HG03457 (cell line): ENCODE measurements at regions not wholly inside any gene's neighbourhood (a gene's known extent, or its start where the extent isn't known, plus 50 kb on each side); places are given as distances from the start of the nearest gene placed in this dataset.
"Not testable (repeated sequence)": the region's sequence is repeated elsewhere in the genome, so short reads cannot be mapped to it uniquely, and the experiment has no call there.

Experiments used
- ATAC-seq: cut with Tn5 transposase; IDR thresholded peaks from one replicate; pipeline ENCODE4 v1.9.1; 2021; ENCODE audit warnings: moderate number of reproducible peaks; ENCODE audit not compliant: unreplicated experiment

DNA sequence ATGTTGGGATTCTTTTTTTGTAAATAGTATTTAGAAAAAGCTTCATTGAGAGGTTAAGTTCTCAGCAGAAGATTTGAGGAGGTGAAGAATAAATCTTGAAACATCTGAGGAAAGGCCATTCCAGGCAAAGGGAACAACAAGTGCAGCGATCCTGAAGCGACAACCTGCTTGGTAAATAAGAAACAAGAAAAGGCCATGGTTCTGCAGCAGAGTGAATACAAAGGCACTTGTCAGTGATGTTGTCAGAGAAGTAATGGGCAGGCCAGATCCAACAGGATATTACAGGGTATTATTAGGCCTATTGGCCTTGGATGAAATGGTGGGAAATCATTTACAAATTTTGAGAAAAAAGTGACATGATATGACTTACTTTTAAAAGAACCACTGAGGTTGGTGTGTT, 960.0 kb downstream of the PLA2G4A start:
- ATAC-seq: no peak

- no peak for ATAC-seq
These were observed 962.0 kb downstream of the PLA2G4A start for GRCh38 chr1:187790724-187791123.

DNA sequence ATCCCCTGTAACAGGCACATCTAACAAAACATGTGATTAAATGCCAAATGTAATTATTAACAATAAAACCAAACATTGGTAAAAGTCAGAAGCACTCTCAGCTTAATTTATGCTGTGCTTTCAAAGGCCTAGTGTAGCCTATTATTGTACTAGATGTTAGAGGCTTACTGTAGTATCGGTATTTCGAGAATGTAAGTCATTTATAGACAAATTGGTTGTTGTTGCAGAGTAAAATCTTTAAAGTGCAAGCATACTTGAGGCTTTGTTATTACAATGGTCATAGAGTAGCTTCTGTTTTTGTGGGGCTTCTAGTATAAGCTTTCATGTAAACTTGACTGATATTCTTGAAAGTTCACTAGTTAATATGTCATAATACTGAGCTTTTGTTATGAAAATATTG, 965.8 kb downstream of the PLA2G4A start:
- no peak for ATAC-seq

GRCh38 chr1:187809549-187809948, 980.8 kb downstream of the PLA2G4A start:
- no peak for ATAC-seq

DNA sequence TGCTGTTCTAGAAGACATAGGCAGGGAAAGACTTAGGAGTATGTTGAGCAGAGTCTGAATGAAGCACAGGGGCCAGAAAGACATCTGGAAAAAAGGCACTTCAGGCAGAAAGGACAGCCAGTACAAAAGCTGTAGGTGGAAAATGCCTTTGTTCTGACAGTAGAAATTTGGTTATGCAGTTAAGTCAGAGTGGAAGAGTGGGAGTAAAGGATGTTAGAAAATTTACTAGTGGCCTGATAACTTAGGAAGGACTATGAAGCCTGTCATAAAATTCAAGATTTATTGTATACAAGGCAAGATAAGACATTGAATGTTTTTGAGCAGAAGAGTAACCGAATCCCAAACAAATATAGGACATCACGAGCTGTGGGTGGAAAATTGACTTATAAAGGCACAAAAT, 987.9 kb downstream of the PLA2G4A start:
- ATAC-seq: no peak

DNA sequence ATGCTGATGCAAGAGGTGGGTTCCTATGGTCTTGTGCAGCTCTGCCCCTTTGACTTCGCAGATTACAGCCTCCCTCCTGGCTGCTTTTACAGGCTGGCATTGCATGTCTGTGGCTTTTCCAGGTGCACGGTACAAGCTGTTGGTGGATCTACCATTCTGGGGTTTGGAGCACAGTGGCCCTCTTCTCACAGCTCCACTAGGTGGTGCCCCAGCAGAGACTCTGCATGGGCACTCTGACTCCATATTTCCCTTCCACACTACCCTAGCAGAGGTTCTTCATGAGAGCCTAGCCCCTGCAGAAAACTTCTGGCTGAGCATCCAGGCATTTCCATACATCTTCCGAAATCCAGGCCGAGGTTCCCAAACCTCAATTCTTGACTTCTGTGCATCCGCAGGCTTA, 989.0 kb downstream of the PLA2G4A start:
- ATAC-seq: no peak

- no peak for ATAC-seq
These were observed 990.3 kb downstream of the PLA2G4A start for GRCh38 chr1:187819086-187819485.

DNA sequence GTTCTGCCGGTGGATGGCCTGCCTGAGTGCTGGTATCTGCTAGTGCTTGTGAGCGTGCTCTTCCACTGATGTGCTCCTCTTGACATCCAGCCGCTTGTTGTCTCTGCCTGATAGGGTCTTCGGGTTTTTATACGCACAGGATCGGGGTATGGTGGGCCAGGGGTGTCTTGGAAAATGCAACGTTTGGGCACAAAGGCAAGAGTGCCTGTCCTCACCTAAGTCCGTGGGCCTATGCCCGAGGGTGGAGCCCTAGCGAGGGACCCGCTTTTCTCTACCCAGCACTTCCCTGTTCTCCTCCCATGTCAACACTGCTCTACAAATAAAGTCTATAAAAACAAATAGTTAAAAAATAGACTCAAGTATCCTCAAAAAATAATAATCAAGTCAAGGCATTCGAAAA, 1007.8 kb downstream of the PLA2G4A start:
- no peak for ATAC-seq

DNA sequence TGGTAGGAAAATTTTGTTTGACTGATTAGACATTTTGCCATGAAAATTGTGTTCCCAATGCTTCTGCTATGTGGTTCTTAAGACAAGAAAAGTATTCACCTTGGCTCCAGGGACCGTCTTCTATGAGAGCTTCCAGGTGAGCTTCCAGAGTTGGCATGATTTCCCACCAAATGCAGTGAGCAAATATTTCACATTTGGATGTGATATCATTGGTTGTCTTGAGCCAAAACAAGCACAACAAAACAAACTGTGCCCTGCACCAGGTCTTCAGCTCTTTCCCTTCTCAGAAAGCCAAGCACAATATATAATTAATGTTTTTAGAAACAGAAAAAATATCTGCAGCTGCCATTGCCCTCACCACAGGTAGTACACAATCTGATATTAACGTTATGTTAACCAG, 1009.0 kb downstream of the PLA2G4A start:
- no peak for ATAC-seq

DNA sequence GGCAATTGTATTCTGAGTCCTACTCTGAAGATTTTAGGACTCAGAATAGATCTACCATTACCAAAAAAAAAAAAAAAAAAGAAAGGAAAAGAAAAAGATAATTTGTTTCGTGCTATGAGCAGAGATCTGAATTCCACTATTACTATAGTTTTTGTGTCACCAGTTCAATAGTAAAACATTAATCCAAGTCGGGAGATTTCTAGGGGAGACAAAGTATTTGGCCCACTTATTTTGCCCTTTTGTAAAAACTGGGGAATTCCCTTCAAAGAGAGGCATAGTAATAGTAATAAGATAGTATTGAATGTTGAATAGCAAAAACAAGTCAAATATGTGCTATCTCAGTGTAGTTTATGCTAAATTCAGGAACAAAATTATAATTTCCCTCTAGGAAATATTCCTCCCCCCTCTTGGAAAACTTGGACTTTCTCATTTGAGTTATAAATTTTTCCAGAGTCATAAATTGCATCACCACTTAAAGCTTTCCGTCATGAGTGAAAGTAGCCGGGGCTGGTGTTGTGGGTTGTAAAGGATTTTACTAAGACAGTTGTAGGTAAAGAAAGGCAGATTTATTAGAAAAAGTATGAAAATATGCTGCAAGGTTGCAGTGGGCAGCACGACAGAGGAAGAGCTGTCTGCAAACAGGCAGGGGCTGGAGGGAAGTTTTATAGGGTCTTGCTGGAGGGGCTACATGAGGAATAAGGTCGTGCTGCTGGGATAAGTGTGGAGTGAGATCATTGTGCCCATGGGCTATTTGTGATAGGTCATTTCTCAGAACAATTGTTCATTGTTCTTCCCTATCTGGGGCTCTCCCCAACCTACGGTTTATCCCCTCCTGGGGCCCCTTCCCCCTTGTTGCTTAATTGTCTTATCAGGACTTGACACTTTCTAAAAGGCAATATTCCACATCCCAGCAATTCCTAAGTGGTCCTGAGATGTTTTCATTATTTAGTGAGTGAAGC, 1009.9 kb downstream of the PLA2G4A start:
- no peak for ATAC-seq

DNA sequence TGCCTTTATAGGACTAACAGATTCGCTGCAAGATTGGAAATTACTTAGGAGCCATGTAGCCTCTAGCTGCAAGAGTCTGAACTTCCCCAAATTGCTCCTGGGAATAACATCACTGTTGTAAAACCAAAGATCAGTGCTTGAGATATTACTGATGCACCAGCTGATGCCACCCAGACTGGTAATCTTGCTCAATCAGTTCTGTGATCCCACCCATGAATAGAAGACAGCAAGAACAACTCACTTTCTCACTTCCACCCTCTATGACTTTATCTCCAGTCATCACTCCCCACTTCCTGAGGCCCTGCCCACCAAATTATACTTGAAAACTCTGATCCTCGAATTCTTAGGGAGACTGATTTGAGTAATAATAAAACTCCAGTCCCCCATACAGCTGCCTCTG, 1011.1 kb downstream of the PLA2G4A start:
- no peak for ATAC-seq

- ATAC-seq: no peak
These were observed 1011.8 kb downstream of the PLA2G4A start for GRCh38 chr1:187840557-187840956.

GRCh38 chr1:187842406-187843165, 1013.8 kb downstream of the PLA2G4A start:
- no peak for ATAC-seq

DNA sequence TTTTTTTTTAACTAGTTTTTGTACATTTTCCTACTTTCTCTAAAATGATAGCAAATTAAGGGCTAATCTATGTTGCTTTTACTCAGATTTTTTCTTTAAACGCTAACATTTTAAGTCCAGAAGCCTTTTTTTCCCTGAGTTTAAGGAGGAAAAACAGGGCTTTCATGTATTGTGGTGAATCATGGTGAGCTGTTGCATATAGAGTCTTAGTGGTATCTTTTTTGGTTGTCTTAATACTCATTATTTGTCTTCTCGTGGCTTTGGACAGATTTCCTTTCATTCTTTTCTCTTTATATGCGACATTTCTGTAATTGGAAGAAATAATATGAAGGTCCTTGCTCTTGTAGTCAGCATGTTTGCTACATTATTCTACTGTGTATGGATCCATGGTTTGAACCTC, 1015.6 kb downstream of the PLA2G4A start:
- no peak for ATAC-seq

DNA sequence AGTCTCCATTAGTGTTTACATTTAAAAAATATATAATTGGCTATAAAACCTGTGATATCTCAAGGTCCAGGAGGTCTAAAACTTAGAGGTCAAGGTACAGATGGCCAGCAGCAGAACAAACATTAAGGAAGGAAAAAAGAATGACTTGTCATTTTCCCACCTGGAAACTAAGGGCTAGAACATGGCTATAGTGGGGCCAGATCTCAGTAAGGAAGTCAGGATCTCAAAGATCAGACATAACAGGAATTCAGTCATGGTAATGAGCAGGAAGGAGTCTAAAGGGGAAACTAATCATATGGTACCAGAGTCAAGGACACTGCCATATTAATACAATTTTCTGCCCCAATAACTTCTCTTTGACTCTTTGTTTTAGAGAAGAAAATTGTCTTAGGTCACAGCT, 1018.8 kb downstream of the PLA2G4A start:
- ATAC-seq: no peak

DNA sequence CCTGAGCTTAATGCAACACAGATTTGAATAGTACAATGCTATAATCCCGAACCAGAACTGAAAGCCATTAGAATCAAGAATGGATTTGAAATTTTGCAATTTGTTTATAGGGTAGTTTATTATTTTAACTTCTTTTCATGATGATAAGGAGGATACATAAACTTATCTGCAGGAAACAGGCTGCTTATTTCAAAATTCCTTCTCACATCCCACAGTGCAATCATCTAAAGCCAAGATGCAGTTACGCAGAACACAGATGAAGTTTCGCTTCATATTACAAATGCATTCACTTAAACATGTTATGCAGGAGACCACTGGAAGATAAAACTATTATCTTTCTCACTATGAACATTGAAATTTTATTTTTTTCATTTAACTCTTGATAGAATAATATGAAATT, 1019.6 kb downstream of the PLA2G4A start:
- no peak for ATAC-seq

GRCh38 chr1:187850146-187850545, 1021.4 kb downstream of the PLA2G4A start:
- not testable (repeated sequence) for ATAC-seq

- ATAC-seq: no peak
These were observed 1024.8 kb downstream of the PLA2G4A start for GRCh38 chr1:187853505-187853904.

DNA sequence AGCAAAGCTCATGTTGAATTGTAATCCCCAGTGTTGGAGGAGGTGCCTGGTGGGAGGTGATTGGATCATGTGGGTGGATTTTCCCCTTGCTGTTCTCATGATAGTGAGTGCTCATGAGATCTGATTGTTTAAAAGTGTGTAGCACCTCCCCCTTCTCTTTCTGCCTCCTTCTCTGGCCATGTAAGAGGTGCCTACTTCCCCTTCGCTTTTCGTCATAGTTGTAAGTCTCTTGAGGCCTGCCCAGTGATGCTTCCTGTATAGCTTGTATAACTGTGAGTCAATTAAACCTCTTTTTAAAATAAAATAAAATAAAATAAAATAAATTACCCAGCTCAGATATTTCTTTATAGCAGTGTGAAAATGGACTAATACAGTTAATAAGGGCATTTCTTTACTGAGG, 1025.7 kb downstream of the PLA2G4A start:
- ATAC-seq: no peak

- ATAC-seq: no peak
These were observed 1033.8 kb downstream of the PLA2G4A start for GRCh38 chr1:187862506-187862905.

DNA sequence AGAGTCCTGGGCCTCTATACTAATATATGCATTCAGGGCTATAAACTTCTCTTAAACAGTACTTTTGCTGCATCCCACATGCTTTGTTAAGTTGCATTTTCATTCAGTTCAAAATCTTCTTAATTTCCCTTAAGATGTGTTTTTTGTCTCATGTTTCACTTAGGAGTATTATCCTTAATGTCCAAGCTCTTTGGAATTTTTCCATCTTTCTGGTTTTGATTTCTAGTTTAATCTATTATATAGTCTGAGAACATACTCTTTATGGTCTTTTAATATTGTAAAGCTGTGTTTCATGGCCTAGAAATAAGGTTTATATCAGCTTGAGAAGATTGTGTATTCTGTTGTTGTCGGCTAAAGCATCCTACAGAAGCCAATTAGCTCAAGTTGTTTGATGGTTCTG, 1041.8 kb downstream of the PLA2G4A start:
- ATAC-seq: no peak
